Epithelial cell of proximal tubule (primary cell): ENCODE measurements at regions not wholly inside any gene's neighbourhood (a gene's known extent, or its start where the extent isn't known, plus 50 kb on each side); places are given as distances from the start of the nearest gene placed in this dataset.

Experiments
- DNase-seq: peaks from one replicate; pipeline ENCODE4 v3.0.0-alpha.2; 2011; ENCODE audit warnings: low read depth
- H3K4me3 ChIP-seq: 2 replicates; pipeline ENCODE4 v1.5.1; 2011; ENCODE audit warnings: low read depth, mild to moderate bottlenecking, low read length
- TF ChIP-seq, protein P1 (sequence below): conservative IDR thresholded peaks from 2 replicates; pipeline ENCODE4 v1.5.1; 2012; ENCODE audit warnings: low read depth, mild to moderate bottlenecking, low read length

GRCh38 chr4:130336585-130337217 lies 1240.7 kb downstream of the C4orf33 start:
- no peak overlapping the region for H3K4me3 ChIP-seq
- TF ChIP-seq, protein P1, sequence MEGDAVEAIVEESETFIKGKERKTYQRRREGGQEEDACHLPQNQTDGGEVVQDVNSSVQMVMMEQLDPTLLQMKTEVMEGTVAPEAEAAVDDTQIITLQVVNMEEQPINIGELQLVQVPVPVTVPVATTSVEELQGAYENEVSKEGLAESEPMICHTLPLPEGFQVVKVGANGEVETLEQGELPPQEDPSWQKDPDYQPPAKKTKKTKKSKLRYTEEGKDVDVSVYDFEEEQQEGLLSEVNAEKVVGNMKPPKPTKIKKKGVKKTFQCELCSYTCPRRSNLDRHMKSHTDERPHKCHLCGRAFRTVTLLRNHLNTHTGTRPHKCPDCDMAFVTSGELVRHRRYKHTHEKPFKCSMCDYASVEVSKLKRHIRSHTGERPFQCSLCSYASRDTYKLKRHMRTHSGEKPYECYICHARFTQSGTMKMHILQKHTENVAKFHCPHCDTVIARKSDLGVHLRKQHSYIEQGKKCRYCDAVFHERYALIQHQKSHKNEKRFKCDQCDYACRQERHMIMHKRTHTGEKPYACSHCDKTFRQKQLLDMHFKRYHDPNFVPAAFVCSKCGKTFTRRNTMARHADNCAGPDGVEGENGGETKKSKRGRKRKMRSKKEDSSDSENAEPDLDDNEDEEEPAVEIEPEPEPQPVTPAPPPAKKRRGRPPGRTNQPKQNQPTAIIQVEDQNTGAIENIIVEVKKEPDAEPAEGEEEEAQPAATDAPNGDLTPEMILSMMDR: peak; percentile 70
- no peak for DNase-seq

DNA sequence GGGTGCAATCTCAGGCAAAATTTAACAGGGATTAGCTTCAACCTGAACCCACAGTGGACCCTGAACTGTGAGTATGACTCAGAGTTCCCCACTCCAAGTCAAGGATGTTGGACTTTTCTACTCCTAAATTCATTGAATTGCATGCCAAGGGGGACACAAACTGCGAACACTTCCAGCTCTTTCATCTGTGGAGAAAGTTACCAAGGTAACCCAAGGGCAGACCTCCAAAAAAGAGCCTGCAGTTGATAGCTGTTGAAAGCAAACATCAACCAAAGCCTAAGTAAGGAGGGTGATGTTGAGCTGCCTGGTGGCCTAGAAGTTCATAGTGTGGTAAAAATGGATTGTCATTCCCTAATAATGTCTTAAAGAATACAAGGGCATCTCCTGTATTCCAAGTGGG lies 1242.9 kb downstream of the C4orf33 start:
- no peak overlapping the region for H3K4me3 ChIP-seq
- no peak for DNase-seq
- TF ChIP-seq, protein P1: no peak

- no peak overlapping the region for H3K4me3 ChIP-seq
- DNase-seq: no peak
- TF ChIP-seq, protein P1: no peak
Measured at GRCh38 chr4:130349745-130350144, 1253.8 kb downstream of the C4orf33 start.

GRCh38 chr4:130356873-130357272 lies 1260.9 kb downstream of the C4orf33 start:
- DNase-seq: no peak
- H3K4me3 ChIP-seq: no peak overlapping the region
- TF ChIP-seq, protein P1: no peak

- no peak for DNase-seq
- H3K4me3 ChIP-seq: no peak overlapping the region
- TF ChIP-seq, protein P1: peak; percentile 54
Measured at GRCh38 chr4:130359542-130359941, 1263.6 kb downstream of the C4orf33 start.

GRCh38 chr4:130361616-130362015 lies 1265.7 kb downstream of the C4orf33 start:
- H3K4me3 ChIP-seq: no peak overlapping the region
- no peak for DNase-seq
- TF ChIP-seq, protein P1: no peak

- TF ChIP-seq, protein P1: no peak
- DNase-seq: no peak
- no peak overlapping the region for H3K4me3 ChIP-seq
Measured at GRCh38 chr4:130368668-130369067, 1272.7 kb downstream of the C4orf33 start.
